ENCODE measurements at regions not wholly inside any gene's neighbourhood (a gene's known extent, or its start where the extent isn't known, plus 50 kb on each side); places are given as distances from the start of the nearest gene placed in this dataset.

GRCh38 chr7:125130173-125130572 is 200.5 kb upstream of the POT1 start:
- no peak overlapping the region for H3K4me2 ChIP-seq (ENCODE audit: control insufficient read depth, extremely low read depth, insufficient read depth, low read depth, low read length)
- FAIRE-seq = no peak
- H2AFZ ChIP-seq (ENCODE audit: control insufficient read depth, low read length) = no peak overlapping the region
- H3K9me3 ChIP-seq (ENCODE audit: control insufficient read depth, low read depth, low read length) = no peaks in the 10 kb centered on the region
- DNase-seq (ENCODE audit: low read depth, low spot score) = no peak
- no peak overlapping the region for H3K9ac ChIP-seq (ENCODE audit: control insufficient read depth, extremely low read depth, insufficient read depth, low read length)
- H3K4me3 ChIP-seq (ENCODE audit: control insufficient read depth in 2 of 3, extremely low read depth in 1 of 3, insufficient read depth in 2 of 3, low read depth in 1 of 3, low read length in 3 of 3) = no peak overlapping the region
- H3K79me2 ChIP-seq (ENCODE audit: control insufficient read depth, insufficient read depth, low read length) = no peaks in the 10 kb centered on the region
- no peak overlapping the region for H3K27ac ChIP-seq (ENCODE audit: control insufficient read depth, insufficient read depth, low read length)
- H3K9me1 ChIP-seq (ENCODE audit: control insufficient read depth, extremely low read depth, insufficient read depth, low read length) = no peaks in the 10 kb centered on the region
- no peaks in the 10 kb centered on the region for H4K20me1 ChIP-seq (ENCODE audit: control insufficient read depth, extremely low read depth, insufficient read depth, low read length)
- dilution Hi-C loops (cut with MboI; ENCODE audit: extremely low pct_ligation_motif_present, low sequenced_read_pairs) = no loop called here
- H3K27me3 ChIP-seq (ENCODE audit: control insufficient read depth, extremely low read depth, insufficient read depth, low read length) = no peaks in the 10 kb centered on the region
- no peaks in the 10 kb centered on the region for H3K36me3 ChIP-seq (ENCODE audit: control insufficient read depth in 2 of 2, extremely low read depth in 1 of 2, insufficient read depth in 2 of 2, low read length in 2 of 2)
- TF ChIP-seq EZH2 (IDR thresholded peaks at IDR 0.05; ENCODE audit: low read length) (no peak), CTCF (optimal IDR thresholded peaks at IDR 0.05 in 1 of 3, IDR thresholded peaks at IDR 0.05 in 1 of 3, conservative IDR thresholded peaks at IDR 0.05 in 1 of 3; ENCODE audit: extremely low read depth in 1 of 3, insufficient read depth in 2 of 3, low read length in 3 of 3) (no peak)
- no peaks in the 10 kb centered on the region for H3K4me1 ChIP-seq (ENCODE audit: control insufficient read depth, extremely low read depth, insufficient read depth, low read length)

GRCh38 chr7:125127304-125127703 is 197.7 kb upstream of the POT1 start:
- Histone ChIP-seq H3K27ac (ENCODE audit: control insufficient read depth, insufficient read depth, low read length) (no peak overlapping the region), H3K4me1 (ENCODE audit: control insufficient read depth, extremely low read depth, insufficient read depth, low read length) (no peaks in the 10 kb centered on the region), H3K9me3 (ENCODE audit: control insufficient read depth, low read depth, low read length) (no peaks in the 10 kb centered on the region), H3K9me1 (ENCODE audit: control insufficient read depth, extremely low read depth, insufficient read depth, low read length) (no peaks in the 10 kb centered on the region), H3K9ac (ENCODE audit: control insufficient read depth, extremely low read depth, insufficient read depth, low read length) (no peak overlapping the region), H3K4me3 (ENCODE audit: control insufficient read depth in 2 of 3, extremely low read depth in 1 of 3, insufficient read depth in 2 of 3, low read depth in 1 of 3, low read length in 3 of 3) (no peak overlapping the region), H3K36me3 (ENCODE audit: control insufficient read depth in 2 of 2, extremely low read depth in 1 of 2, insufficient read depth in 2 of 2, low read length in 2 of 2) (no peaks in the 10 kb centered on the region), H3K79me2 (ENCODE audit: control insufficient read depth, insufficient read depth, low read length) (no peaks in the 10 kb centered on the region), H4K20me1 (ENCODE audit: control insufficient read depth, extremely low read depth, insufficient read depth, low read length) (no peaks in the 10 kb centered on the region), H3K27me3 (ENCODE audit: control insufficient read depth, extremely low read depth, insufficient read depth, low read length) (no peaks in the 10 kb centered on the region), H3K4me2 (ENCODE audit: control insufficient read depth, extremely low read depth, insufficient read depth, low read depth, low read length) (no peak overlapping the region), H2AFZ (ENCODE audit: control insufficient read depth, low read length) (no peak overlapping the region)
- FAIRE-seq (no peak), DNase-seq (ENCODE audit: low read depth, low spot score) (no peak)
- TF ChIP-seq EZH2 (IDR thresholded peaks at IDR 0.05; ENCODE audit: low read length) (no peak), CTCF (optimal IDR thresholded peaks at IDR 0.05 in 1 of 3, IDR thresholded peaks at IDR 0.05 in 1 of 3, conservative IDR thresholded peaks at IDR 0.05 in 1 of 3; ENCODE audit: extremely low read depth in 1 of 3, insufficient read depth in 2 of 3, low read length in 3 of 3) (no peak)
- dilution Hi-C loops (cut with MboI; ENCODE audit: extremely low pct_ligation_motif_present, low sequenced_read_pairs) = no loop called here

All from keratinocyte (primary cell).